Midbrain (tissue), 1 donor: ENCODE measurements at regions not wholly inside any gene's neighbourhood (a gene's known extent, or its start where the extent isn't known, plus 50 kb on each side); places are given as distances from the start of the nearest gene placed in this dataset.

ENCODE experiments used
- DNase-seq: peaks from one replicate; lab custom pipeline; 2025; lab: John Stamatoyannopoulos, UW

DNA sequence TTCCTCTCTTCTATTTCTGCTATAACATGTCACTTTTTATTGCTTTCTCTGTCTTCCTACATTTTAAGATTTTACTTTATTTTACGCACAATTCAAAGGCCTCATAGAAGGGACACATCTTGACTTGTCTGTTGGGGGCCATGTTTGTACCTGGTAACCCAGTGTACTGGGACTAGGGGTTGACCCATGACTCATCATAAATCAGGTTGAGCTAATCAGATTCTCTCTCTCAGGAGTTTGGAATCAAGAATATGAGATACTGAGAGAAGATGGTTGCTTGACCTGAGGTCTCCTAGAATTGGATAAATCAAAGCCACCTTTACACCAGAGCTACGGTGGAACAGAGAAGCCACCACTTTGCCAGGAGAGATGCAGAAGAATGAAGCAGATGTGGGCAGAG lies 153.0 kb downstream of the UXS1 start:
- no peak for DNase-seq

DNA sequence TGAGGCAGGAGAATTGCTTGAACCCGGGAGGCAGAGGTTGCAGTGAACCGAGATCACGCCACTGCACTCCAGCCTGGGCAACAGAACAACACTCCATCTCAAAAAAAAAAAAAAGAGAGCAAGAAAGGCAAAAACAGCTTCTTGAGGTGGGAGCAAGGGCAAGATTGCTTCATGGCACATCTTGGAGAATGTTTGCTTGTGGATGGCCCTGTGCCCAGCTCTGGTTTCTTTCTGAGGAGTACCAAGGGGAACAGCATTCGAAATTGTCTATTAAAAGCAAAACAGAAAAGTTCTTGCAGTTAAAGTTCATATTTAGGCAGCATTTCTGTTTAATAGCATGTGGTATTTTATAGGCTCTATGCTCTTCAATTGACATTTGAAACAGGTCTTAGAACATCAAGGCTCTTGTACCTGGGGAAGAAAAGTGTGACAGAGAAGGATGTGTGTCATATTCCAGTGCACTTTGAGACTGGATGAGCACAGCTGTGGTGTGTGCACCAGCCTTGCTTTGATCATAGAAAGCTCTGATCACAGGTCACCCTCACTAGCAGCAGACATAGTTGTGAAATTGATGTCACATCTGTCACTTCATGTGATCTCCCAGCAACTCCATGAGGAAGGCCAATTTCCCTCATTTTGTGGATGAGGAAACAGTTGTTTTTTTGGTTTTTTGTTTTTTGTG lies 154.3 kb downstream of the UXS1 start:
- DNase-seq, result peak; percentile 2

GRCh38 chr2:106038601-106039375 lies 155.3 kb downstream of the UXS1 start:
- peak; percentile 35 for DNase-seq

DNA sequence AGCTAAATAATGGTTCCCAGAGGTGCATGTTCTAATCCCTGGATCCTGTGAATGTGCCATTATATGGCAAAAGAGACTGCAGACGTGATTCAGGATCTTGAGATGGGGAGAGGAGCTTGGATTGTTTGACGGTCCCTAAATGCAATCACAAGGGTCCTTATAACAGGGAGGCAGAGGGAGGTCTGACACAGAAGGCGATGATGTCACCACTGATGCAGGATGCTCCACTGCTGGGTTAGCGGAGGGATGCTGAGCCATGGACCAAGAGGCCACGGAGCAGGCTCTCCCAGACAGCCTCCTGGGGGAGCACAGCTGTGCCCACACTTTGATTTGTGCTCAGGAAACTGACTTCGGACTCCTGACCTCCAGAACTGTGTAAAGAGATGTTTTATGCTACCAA lies 156.2 kb downstream of the UXS1 start:
- no peak for DNase-seq

DNA sequence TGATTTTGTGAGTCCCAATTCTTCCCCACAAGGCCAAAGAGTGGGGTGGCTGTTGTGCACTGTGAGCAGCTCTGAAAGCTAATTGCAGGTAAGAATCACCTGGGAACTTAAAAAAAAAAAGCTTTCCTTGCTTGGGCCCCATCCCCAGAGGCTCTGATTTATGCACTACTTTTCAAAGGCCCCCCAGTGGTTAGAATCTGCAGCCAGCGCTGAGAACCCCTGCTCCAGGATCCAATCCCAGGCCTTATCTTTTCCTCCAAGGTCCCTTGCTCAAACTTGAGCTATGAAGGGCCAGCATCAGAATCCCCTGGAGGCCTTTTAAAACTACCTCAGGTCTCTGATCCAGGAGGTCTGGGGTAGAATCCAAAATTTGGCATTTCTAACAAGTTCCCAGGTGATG lies 156.8 kb downstream of the UXS1 start:
- DNase-seq, result no peak

- no peak for DNase-seq
These were observed 159.8 kb downstream of the UXS1 start for GRCh38 chr2:106034325-106034724.

DNA sequence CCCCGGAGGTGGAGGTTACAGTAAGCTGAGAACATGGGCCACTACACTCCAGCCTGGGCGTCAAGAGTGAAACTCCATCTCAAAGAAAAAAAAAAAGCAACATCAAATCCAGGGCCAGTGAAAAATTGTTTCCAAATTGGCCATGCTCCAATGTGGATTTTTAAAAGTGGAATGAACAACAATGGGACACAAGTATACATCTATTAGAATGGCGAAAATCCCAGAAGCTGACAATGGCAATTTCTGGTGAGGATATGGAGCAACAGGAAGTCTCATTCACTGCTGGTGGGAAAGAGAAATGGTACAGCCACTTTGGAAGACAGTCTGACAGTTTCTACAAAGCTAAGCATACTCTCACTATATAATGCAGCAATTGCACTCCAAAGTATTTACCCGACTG lies 161.4 kb downstream of the UXS1 start:
- DNase-seq, result no peak

- peak; percentile 6 for DNase-seq
These were observed 163.5 kb downstream of the UXS1 start for GRCh38 chr2:106030287-106031268.

- no peak for DNase-seq
These were observed 165.9 kb downstream of the UXS1 start for GRCh38 chr2:106028192-106028591.

DNA sequence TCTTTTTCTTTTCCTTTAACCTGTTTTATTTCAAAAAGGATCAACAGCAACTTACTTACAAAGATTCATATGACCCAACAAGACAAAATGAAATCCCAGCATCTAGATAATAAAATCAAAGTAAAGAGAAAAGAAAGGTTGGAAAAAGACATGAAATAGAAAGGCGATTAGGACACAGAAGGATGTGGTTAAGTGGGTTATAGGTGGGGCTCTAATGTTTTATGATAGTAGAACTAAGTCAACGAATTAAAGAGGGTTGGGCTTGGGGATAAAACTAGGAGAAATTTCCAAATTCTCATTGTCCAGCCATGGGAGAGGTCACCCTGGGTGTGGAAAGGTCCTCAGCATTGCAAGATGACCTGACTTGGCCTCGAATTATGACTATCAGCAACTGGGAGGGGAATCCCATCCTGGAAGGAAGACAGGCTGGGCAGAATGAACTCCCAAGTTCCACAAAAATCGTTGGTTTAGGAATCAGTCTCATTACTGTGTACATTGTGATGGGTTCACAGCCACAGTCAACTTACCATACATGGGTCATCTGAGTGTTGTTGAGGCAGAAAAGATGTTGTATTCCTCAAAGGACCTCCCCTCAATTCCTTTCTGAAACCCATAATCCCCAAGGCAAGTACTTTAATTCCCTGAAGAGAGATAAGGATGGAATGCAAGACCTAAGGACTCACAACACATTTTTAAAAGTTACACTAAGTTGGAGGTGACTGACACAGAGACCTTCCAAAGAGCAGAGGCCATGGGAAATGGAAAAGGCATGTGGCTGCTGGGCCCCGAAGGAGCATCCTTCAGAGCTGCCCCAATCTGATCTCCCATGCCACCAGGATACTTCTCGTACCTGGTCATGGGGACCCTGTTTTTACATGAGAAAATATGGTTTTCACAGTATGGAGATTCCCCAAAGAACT lies 167.6 kb downstream of the UXS1 start:
- DNase-seq, result no peak

DNA sequence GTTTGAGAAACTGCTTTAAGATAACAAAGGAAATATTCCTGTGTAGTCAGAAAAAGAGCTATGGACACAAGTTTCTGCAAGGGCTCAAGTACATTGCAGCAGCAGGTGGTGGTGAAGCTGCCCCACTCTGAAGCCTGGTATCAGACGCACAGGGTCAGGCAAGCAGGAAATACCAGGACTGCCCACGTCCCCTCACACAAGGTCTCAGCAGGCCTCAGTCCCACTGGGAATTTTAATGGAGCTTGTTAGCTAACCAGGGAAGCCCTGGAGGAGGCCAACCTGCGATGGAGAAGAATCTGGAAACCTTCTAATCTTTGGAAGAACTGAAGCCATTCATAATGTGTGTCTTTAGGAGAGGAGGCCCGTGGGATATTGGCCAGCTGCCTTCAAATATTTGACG lies 168.3 kb downstream of the UXS1 start:
- no peak for DNase-seq

DNA sequence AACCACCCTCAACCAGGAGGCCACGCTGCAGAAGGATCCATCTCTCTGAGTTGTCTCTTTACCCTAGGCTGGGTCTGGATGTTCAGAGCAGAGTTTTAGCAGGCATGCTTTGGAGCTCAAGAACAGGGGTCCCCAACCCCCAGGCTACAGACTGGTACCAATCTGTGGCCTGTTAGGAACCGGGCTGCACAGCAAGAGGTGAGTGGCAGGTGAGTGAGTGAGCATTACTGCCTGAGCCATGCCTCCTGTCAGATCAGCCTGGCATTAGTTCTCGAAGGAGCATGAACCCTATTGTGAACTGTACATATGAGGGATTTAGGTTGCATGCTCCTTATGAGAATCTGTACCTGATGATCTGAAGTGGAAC lies 172.5 kb downstream of the UXS1 start:
- no peak for DNase-seq

DNA sequence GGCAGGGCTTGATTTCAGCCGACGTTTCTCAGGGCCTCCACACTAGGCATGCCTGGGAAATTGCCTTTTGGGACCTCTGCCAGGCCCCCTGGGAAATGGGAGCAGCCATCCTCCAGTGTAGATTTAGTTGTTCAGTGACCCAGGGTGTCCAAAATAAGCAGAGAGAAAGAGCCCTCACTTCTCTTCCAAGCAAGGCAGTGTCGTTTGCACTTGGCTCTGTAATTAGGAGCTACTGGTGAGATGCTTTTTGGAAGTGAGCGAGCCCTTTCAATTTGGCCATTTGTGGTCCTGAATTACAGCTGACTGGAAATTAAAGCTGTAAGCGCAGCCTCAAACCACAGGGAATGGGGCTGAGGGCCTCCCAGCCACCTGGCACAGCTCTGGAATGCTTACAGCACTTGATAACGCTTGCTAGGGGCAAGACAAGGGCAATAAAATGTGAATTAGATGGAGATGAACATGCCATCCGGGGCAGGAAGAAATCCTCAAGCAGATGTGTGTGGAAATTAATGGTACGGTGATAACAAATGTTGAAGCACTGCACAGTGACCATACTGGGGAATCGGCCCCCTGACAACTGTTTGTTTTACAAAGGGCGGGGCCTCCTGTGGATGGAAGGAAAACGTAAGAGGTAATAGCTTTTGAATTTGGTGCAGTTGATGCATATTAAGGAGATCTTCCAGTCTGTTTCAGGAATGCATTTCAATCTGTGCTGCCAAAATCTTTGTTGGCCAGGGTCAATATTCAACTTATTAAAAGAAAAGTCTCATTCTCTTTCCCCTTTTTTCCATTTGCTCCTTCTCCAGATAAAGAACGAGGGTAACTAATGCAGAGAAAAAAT lies 173.1 kb downstream of the UXS1 start:
- peak; percentile 7 for DNase-seq

GRCh38 chr2:106020032-106020431 lies 174.1 kb downstream of the UXS1 start:
- no peak for DNase-seq

DNA sequence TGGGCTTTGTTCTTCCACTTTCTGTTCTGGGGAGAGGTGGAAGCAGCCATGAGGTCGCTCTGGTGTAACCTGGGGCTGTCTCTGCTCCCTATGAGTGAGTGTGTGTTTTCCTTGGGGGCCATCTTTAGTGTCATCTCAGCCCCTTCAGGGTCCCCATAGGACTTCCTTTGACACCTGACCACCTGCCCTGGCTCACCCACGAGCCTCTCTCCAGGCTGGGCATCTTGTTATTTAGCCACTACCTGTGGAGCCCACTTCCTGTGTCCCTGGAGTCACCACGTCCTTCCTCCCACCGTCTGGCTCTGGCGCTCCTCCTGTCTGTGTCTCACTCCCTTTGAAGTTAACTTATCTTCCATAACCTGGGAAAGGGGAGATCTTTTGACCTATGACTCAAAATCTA lies 176.0 kb downstream of the UXS1 start:
- no peak for DNase-seq

DNA sequence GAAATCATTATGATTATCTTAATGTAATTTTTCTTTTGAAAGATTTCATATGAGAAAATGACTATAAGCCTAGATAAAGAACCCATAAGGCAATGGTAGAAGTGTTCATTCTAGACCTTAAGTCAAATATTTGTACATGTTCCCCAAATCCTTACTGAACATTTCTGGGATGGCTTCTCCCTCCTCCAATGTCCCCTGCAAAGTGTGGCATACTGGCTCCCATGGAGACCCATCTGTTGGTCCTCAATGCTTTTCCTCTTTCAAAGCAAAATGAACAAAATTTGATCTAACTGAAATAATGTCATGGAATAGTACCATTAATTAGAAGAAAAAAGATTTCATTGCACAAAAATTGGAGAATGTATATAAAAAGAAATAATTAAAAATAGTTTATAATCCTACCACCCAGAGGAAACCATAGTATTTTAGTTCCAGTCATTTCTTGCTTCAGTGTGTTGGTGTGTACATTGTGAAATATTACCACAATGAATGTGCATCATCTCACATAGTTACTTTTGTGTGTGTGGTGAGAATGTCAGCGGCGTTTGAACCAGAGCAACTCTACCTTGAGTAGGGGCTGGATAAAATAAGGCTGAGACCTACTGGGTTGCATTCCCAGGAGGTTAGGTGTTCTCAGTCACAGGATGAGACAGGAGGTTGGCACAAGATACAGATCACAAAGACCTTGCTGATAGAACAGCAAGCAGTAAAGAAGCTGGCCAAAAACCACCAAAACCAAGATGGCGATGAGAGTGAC lies 181.3 kb downstream of the UXS1 start:
- DNase-seq, result no peak

DNA sequence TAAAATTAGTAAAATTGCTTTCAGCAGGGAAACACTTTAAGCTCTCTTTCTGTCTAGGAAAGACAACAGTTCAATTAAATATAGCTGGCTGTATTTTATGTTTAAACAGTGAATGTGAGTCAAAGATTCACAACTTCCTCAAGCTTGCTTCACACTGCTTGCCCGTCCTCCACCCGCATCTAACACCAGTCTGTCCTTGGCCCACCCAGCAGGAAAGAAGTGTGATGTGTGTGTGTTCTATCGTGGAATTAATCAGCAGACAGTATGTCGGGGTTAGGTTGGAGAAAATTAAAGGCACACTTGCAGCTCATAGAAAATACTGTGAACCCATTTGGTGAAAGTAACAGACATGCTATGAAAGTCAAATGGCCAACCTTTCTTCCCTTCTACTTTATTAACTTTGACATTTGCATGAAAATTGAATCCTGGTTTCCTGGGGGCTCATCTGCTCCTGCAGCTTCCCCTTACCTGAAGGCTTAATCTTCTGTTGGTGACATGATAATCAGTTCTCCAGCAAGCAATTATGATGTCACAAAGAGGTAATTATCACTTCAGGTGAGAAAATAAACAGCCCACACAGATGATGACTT lies 182.0 kb downstream of the UXS1 start:
- no peak for DNase-seq

DNA sequence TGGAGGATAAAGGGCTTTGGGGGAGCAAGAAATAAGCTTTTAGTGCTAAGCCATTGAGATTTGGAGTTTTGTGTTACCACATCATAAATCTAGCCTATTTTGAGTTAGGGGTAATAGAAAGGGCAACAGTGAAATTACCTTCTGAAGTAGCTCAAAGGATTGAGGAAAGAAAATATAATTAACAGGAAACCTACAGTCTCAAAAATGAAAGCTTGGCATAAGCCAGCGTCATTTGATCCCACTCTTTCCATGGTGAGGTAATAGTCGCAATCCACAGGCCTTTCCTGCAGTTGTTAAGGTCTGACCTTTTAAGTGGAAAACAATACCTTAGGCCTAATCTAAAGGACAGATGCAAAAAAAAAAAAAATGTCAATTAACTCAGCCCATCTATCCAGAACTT lies 182.7 kb downstream of the UXS1 start:
- no peak for DNase-seq

GRCh38 chr2:106010818-106011355 lies 183.2 kb downstream of the UXS1 start:
- DNase-seq, result no peak
